ENCODE measurements at regions not wholly inside any gene's neighbourhood (a gene's known extent, or its start where the extent isn't known, plus 50 kb on each side); places are given as distances from the start of the nearest gene placed in this dataset.

GRCh38 chr4:86443495-86443894 lies 83.6 kb upstream of the MAPK10 start:
- Histone ChIP-seq H3K27me3 (no peaks in the 10 kb centered on the region), H3K36me3 (no peaks in the 10 kb centered on the region), H3K9me3 (no peaks in the 10 kb centered on the region), H3K4me1 (no peaks in the 10 kb centered on the region), H3K4me3 (no peak overlapping the region), H3K27ac (no peak overlapping the region)
- ATAC-seq (no peak), DNase-seq (no peak)
- in situ Hi-C loops (cut with MboI; ENCODE audit: low sequenced_read_pairs in 4 of 4) = no loop called here
- no peak for TF ChIP-seq CTCF (IDR thresholded peaks at IDR 0.05 in 4 of 5, conservative IDR thresholded peaks at IDR 0.05 in 1 of 5)
- no peak for TF ChIP-seq POLR2A (IDR thresholded peaks at IDR 0.05)
- intact Hi-C loops (cut with DNase I; ENCODE audit: low total_unique reads) = no loop called here

GRCh38 chr4:86446996-86447395 lies 87.1 kb upstream of the MAPK10 start:
- Histone ChIP-seq H3K36me3 (no peaks in the 10 kb centered on the region), H3K9me3 (no peaks in the 10 kb centered on the region), H3K27ac (no peak overlapping the region), H3K27me3 (no peaks in the 10 kb centered on the region), H3K4me1 (no peaks in the 10 kb centered on the region), H3K4me3 (no peak overlapping the region)
- ATAC-seq (no peak), DNase-seq (no peak)
- in situ Hi-C loops (cut with MboI; ENCODE audit: low sequenced_read_pairs in 4 of 4) (no loop called here), intact Hi-C loops (cut with DNase I; ENCODE audit: low total_unique reads) (no loop called here)
- TF ChIP-seq CTCF (IDR thresholded peaks at IDR 0.05 in 4 of 5, conservative IDR thresholded peaks at IDR 0.05 in 1 of 5) = no peak
- TF ChIP-seq POLR2A (IDR thresholded peaks at IDR 0.05) = no peak

- no peaks in the 10 kb centered on the region for H3K36me3 ChIP-seq
- H3K9me3 ChIP-seq = no peaks in the 10 kb centered on the region
- in situ Hi-C loops (cut with MboI; ENCODE audit: low sequenced_read_pairs in 4 of 4) (no loop called here), intact Hi-C loops (cut with DNase I; ENCODE audit: low total_unique reads) (no loop called here)
- no peak overlapping the region for H3K4me3 ChIP-seq
- H3K4me1 ChIP-seq = no peaks in the 10 kb centered on the region
- no peak for DNase-seq
- no peak for TF ChIP-seq POLR2A (IDR thresholded peaks at IDR 0.05)
- TF ChIP-seq CTCF (IDR thresholded peaks at IDR 0.05 in 4 of 5, conservative IDR thresholded peaks at IDR 0.05 in 1 of 5) = no peak
- ATAC-seq = no peak
- no peak overlapping the region for H3K27ac ChIP-seq
- no peaks in the 10 kb centered on the region for H3K27me3 ChIP-seq
Measured at GRCh38 chr4:86448871-86449270, 89.0 kb upstream of the MAPK10 start.

GRCh38 chr4:86449746-86450588 lies 90.1 kb upstream of the MAPK10 start:
- intact Hi-C loops (cut with DNase I; ENCODE audit: low total_unique reads) (no loop called here), in situ Hi-C loops (cut with MboI; ENCODE audit: low sequenced_read_pairs in 4 of 4) (no loop called here)
- ATAC-seq (no peak), DNase-seq (no peak)
- no peaks in the 10 kb centered on the region for H3K27me3 ChIP-seq
- no peaks in the 10 kb centered on the region for H3K36me3 ChIP-seq
- no peak overlapping the region for H3K27ac ChIP-seq
- H3K4me3 ChIP-seq = no peak overlapping the region
- H3K4me1 ChIP-seq = no peaks in the 10 kb centered on the region
- TF ChIP-seq POLR2A (IDR thresholded peaks at IDR 0.05) (no peak), CTCF (IDR thresholded peaks at IDR 0.05 in 4 of 5, conservative IDR thresholded peaks at IDR 0.05 in 1 of 5) (no peak)
- no peaks in the 10 kb centered on the region for H3K9me3 ChIP-seq

- Histone ChIP-seq H3K4me3 (no peak overlapping the region), H3K36me3 (no peaks in the 10 kb centered on the region), H3K9me3 (no peaks in the 10 kb centered on the region), H3K27me3 (no peaks in the 10 kb centered on the region), H3K4me1 (no peaks in the 10 kb centered on the region), H3K27ac (no peak overlapping the region)
- ATAC-seq (no peak), DNase-seq (no peak)
- in situ Hi-C loops (cut with MboI; ENCODE audit: low sequenced_read_pairs in 4 of 4) (no loop called here), intact Hi-C loops (cut with DNase I; ENCODE audit: low total_unique reads) (no loop called here)
- TF ChIP-seq POLR2A (IDR thresholded peaks at IDR 0.05) = no peak
- no peak for TF ChIP-seq CTCF (IDR thresholded peaks at IDR 0.05 in 4 of 5, conservative IDR thresholded peaks at IDR 0.05 in 1 of 5)
Measured at GRCh38 chr4:86450861-86451260, 91.0 kb upstream of the MAPK10 start.
